ENCODE measurements at regions not wholly inside any gene's neighbourhood (a gene's known extent, or its start where the extent isn't known, plus 50 kb on each side); places are given as distances from the start of the nearest gene placed in this dataset.

DNA sequence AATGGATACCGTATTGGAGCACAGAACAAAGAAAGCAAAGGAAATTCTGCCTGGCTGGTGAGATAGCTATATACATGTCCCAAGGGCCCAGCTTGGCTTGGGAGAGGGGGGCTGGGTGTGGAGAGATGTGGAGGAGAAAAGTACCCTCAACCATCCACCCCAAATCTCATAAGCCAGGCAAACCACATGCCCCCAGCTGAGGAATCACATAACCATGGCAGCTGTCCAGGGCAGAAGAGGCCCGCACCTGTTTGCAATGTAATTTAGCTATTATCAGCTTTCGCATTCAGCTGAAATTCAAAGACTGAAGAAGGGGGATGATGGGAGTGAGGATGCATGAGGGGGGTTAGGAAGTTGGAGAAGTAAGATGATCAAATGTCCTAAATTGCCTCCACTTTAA, 196.1 kb downstream of the TBX5 start:
- FAIRE-seq (no peak), ATAC-seq (no peak), DNase-seq (ENCODE audit: low read depth, low spot score) (no peak)
- H3K27ac ChIP-seq (ENCODE audit: control insufficient read depth, insufficient read depth): no peak overlapping the region
- H3K9ac ChIP-seq (ENCODE audit: control insufficient read depth, insufficient read depth, low read length): no peak overlapping the region
- no peaks in the 10 kb centered on the region for H3K27me3 ChIP-seq (replicated peaks in 1 of 2; ENCODE audit: control insufficient read depth in 2 of 2, insufficient read depth in 2 of 2, low read length in 1 of 2)
- no peaks in the 10 kb centered on the region for H3K9me3 ChIP-seq (replicated peaks; ENCODE audit: control insufficient read depth, insufficient read depth, low read length)
- CTCF ChIA-PET: no interaction called here
- WGBS (ENCODE audit: insufficient coverage, insufficient replicate concordance, low lambda C conversion rate, missing lambda C conversion rate): 8% methylated on average over 3 of the region's 3 CpGs
- in situ Hi-C loops (cut with MboI): no loop called here
- RAD21 ChIA-PET (ENCODE audit: unreplicated experiment): no interaction called here
- intact Hi-C loops (cut with micrococcal nuclease; ENCODE audit: unreplicated experiment): no loop called here
- H3K36me3 ChIP-seq (ENCODE audit: control insufficient read depth in 2 of 2, insufficient read depth in 2 of 2, low read length in 1 of 2): no peaks in the 10 kb centered on the region
- no peaks in the 10 kb centered on the region for H3K79me2 ChIP-seq (ENCODE audit: control insufficient read depth, insufficient read depth, low read length)
- H3K4me2 ChIP-seq (ENCODE audit: control insufficient read depth, insufficient read depth): no peak overlapping the region
- no TSS peak for BruUV-seq (replicated peaks)
- TF ChIP-seq SREBF2 (IDR thresholded peaks at IDR 0.05; ENCODE audit: low read length) (no peak), E4F1 (IDR thresholded peaks at IDR 0.05; ENCODE audit: borderline replicate concordance, partially characterized antibody) (no peak), CHD4 (IDR thresholded peaks at IDR 0.05) (no peak), SMAD1 (IDR thresholded peaks at IDR 0.05; ENCODE audit: low read depth, partially characterized antibody) (no peak), ZNF622 (IDR thresholded peaks at IDR 0.05) (no peak), BMI1 (IDR thresholded peaks at IDR 0.05; ENCODE audit: borderline replicate concordance) (no peak), FOS (IDR thresholded peaks at IDR 0.05; ENCODE audit: borderline replicate concordance, extremely low read depth, insufficient read length) (no peak)
- no peak overlapping the region for H2AFZ ChIP-seq (ENCODE audit: control insufficient read depth, low read depth, low read length)
- H4K20me1 ChIP-seq (ENCODE audit: control insufficient read depth, insufficient read depth): no peaks in the 10 kb centered on the region
- POLR2A ChIA-PET: no interaction called here
- H3K4me3 ChIP-seq: no peak overlapping the region
- SMC1A ChIA-PET (ENCODE audit: uncharacterized antibody, unreplicated experiment): no interaction called here
- no peaks in the 10 kb centered on the region for H3K4me1 ChIP-seq (ENCODE audit: control insufficient read depth, insufficient read depth, low read length)

DNA sequence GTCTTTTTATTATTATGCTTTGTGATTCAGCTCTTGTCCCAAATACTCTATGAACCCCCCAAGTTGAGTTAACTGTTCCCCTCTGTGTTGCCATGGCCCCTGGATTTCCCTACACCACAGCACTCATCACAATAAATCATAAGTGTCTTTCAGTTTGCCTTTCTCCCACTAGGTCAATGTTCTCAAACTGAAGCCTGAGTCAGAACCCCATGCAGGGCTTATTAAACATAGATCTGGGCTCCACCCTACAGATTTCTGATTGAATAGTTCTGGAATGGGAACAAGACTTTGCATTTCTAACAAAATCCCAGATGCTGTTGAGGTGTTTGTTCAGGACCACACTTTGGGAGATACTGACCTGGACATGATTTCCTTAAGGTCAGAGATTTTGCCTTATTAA, 199.4 kb downstream of the TBX5 start:
- CTCF ChIA-PET: no interaction called here
- ATAC-seq: no peak
- no peaks in the 10 kb centered on the region for H3K4me1 ChIP-seq (ENCODE audit: control insufficient read depth, insufficient read depth, low read length)
- in situ Hi-C loops (cut with MboI) (no loop called here), intact Hi-C loops (cut with micrococcal nuclease; ENCODE audit: unreplicated experiment) (no loop called here)
- H4K20me1 ChIP-seq (ENCODE audit: control insufficient read depth, insufficient read depth): no peaks in the 10 kb centered on the region
- no peak overlapping the region for H3K27ac ChIP-seq (ENCODE audit: control insufficient read depth, insufficient read depth)
- no peak overlapping the region for H2AFZ ChIP-seq (ENCODE audit: control insufficient read depth, low read depth, low read length)
- H3K4me2 ChIP-seq (ENCODE audit: control insufficient read depth, insufficient read depth): no peak overlapping the region
- FAIRE-seq: no peak
- H3K36me3 ChIP-seq (ENCODE audit: control insufficient read depth in 2 of 2, insufficient read depth in 2 of 2, low read length in 1 of 2): no peaks in the 10 kb centered on the region
- no peak overlapping the region for H3K9ac ChIP-seq (ENCODE audit: control insufficient read depth, insufficient read depth, low read length)
- no peaks in the 10 kb centered on the region for H3K9me3 ChIP-seq (replicated peaks; ENCODE audit: control insufficient read depth, insufficient read depth, low read length)
- POLR2A ChIA-PET: no interaction called here
- H3K79me2 ChIP-seq (ENCODE audit: control insufficient read depth, insufficient read depth, low read length): no peaks in the 10 kb centered on the region
- 0 out of 4 replicates have a peak, but pooled peaks cover 0 to 2% of the 10 kb centered on the region in 2 experiments for H3K27me3 ChIP-seq (replicated peaks in 1 of 2; ENCODE audit: control insufficient read depth in 2 of 2, insufficient read depth in 2 of 2, low read length in 1 of 2)
- no TSS peak for BruUV-seq (replicated peaks)
- DNase-seq (ENCODE audit: low read depth, low spot score): no peak
- no peak overlapping the region for H3K4me3 ChIP-seq
- RAD21 ChIA-PET (ENCODE audit: unreplicated experiment): no interaction called here
- SMC1A ChIA-PET (ENCODE audit: uncharacterized antibody, unreplicated experiment): no interaction called here
- TF ChIP-seq ZSCAN29 (IDR thresholded peaks at IDR 0.05) (no peak), ZNF384 (IDR thresholded peaks at IDR 0.05; ENCODE audit: borderline replicate concordance, low read depth, low read length) (no peak), SUZ12 (IDR thresholded peaks at IDR 0.05; ENCODE audit: unreplicated experiment) (no peak), SPI1 (IDR thresholded peaks at IDR 0.05; ENCODE audit: borderline replicate concordance, insufficient read depth, low read depth, low read length) (no peak), FOS (IDR thresholded peaks at IDR 0.05; ENCODE audit: borderline replicate concordance, extremely low read depth, insufficient read length) (no peak)
- TF ChIP-seq, protein P1, sequence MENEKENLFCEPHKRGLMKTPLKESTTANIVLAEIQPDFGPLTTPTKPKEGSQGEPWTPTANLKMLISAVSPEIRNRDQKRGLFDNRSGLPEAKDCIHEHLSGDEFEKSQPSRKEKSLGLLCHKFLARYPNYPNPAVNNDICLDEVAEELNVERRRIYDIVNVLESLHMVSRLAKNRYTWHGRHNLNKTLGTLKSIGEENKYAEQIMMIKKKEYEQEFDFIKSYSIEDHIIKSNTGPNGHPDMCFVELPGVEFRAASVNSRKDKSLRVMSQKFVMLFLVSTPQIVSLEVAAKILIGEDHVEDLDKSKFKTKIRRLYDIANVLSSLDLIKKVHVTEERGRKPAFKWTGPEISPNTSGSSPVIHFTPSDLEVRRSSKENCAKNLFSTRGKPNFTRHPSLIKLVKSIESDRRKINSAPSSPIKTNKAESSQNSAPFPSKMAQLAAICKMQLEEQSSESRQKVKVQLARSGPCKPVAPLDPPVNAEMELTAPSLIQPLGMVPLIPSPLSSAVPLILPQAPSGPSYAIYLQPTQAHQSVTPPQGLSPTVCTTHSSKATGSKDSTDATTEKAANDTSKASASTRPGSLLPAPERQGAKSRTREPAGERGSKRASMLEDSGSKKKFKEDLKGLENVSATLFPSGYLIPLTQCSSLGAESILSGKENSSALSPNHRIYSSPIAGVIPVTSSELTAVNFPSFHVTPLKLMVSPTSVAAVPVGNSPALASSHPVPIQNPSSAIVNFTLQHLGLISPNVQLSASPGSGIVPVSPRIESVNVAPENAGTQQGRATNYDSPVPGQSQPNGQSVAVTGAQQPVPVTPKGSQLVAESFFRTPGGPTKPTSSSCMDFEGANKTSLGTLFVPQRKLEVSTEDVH (IDR thresholded peaks at IDR 0.05; ENCODE audit: low read depth, partially characterized antibody): no peak
- TF ChIP-seq, protein P2, sequence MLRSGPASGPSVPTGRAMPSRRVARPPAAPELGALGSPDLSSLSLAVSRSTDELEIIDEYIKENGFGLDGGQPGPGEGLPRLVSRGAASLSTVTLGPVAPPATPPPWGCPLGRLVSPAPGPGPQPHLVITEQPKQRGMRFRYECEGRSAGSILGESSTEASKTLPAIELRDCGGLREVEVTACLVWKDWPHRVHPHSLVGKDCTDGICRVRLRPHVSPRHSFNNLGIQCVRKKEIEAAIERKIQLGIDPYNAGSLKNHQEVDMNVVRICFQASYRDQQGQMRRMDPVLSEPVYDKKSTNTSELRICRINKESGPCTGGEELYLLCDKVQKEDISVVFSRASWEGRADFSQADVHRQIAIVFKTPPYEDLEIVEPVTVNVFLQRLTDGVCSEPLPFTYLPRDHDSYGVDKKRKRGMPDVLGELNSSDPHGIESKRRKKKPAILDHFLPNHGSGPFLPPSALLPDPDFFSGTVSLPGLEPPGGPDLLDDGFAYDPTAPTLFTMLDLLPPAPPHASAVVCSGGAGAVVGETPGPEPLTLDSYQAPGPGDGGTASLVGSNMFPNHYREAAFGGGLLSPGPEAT (IDR thresholded peaks at IDR 0.05; ENCODE audit: low read depth): no peak

All from GM12878 (cell line).